Liver (tissue), 8 donors: ENCODE measurements at regions not wholly inside any gene's neighbourhood (a gene's known extent, or its start where the extent isn't known, plus 50 kb on each side); places are given as distances from the start of the nearest gene placed in this dataset.

ENCODE experiments used
- DNase-seq: peaks from one replicate; pipeline ENCODE4 v3.0.0-alpha.2; 2017; ENCODE audit warnings: low spot score
- H3K27ac ChIP-seq, 2 donors: one replicate each; pipeline ENCODE4 v1.7.0; 2013; ENCODE audit warnings: inconsistent platforms in 2 of 2, low read length in 2 of 2, control low read depth in 1 of 2, low read depth in 1 of 2, mild to moderate bottlenecking in 1 of 2
- H3K27me3 ChIP-seq, 4 donors: one replicate each; pipeline versions ENCODE4 v1.6.1 to v1.7.0; 2013; ENCODE audit warnings: low read length in 3 of 4, inconsistent platforms in 1 of 4, mild to moderate bottlenecking in 1 of 4, moderate library complexity in 1 of 4; ENCODE audit not compliant: control insufficient read depth in 4 of 4, insufficient read depth in 4 of 4
- H3K36me3 ChIP-seq, 4 donors: one replicate each; pipeline versions ENCODE4 v1.6.1 to v1.7.0; 2013; ENCODE audit warnings: low read length in 3 of 4, mild to moderate bottlenecking in 3 of 4, low read depth in 1 of 4, moderate library complexity in 1 of 4; ENCODE audit not compliant: control insufficient read depth in 4 of 4, insufficient read depth in 3 of 4
- H3K4me1 ChIP-seq, 4 donors: one replicate each; pipeline versions ENCODE4 v1.6.1 to v1.7.0; 2013; ENCODE audit warnings: low read length in 3 of 4, mild to moderate bottlenecking in 3 of 4, moderate library complexity in 1 of 4; ENCODE audit not compliant: control insufficient read depth in 4 of 4, insufficient read depth in 4 of 4
- H3K4me3 ChIP-seq, 3 donors: one replicate each; pipeline versions ENCODE4 v1.6.1 to v1.7.0; 2013; ENCODE audit warnings: low read length in 3 of 3, control low read depth in 1 of 3, low read depth in 1 of 3, mild to moderate bottlenecking in 1 of 3
- H3K9ac ChIP-seq, 2 donors: one replicate each; pipeline ENCODE4 v1.7.0; 2013; ENCODE audit warnings: low read length in 2 of 2, mild to moderate bottlenecking in 2 of 2, moderate library complexity in 2 of 2, control low read depth in 1 of 2, low read depth in 1 of 2
- H3K9me3 ChIP-seq, 4 donors: one replicate each; pipeline versions ENCODE4 v1.6.1 to v1.7.0; 2013; ENCODE audit warnings: low read length in 3 of 4; ENCODE audit not compliant: control insufficient read depth in 4 of 4
- EGR1 ChIP-seq, 2 donors: IDR thresholded peaks; 2 replicates each; pipeline ENCODE4 v1.6.1; 2016 to 2018; ENCODE audit warnings: antibody characterized with exemption in 2 of 2, low read depth in 2 of 2
- FOXA1 ChIP-seq: IDR thresholded peaks from 2 replicates; pipeline ENCODE4 v1.6.1; 2016; ENCODE audit warnings: antibody characterized with exemption
- FOXA2 ChIP-seq: IDR thresholded peaks from 2 replicates; pipeline ENCODE4 v1.6.1; 2016; ENCODE audit warnings: antibody characterized with exemption
- GABPA ChIP-seq, 2 donors: IDR thresholded peaks in 1 of 2; conservative IDR thresholded peaks in 1 of 2; 2 replicates each; pipeline ENCODE4 v1.6.1; 2016; ENCODE audit warnings: antibody characterized with exemption in 2 of 2, mild to moderate bottlenecking in 1 of 2, moderate library complexity in 1 of 2
- HNF4A ChIP-seq, 2 donors: conservative IDR thresholded peaks; 2 replicates each; pipeline ENCODE4 v1.6.1; 2016; ENCODE audit warnings: antibody characterized with exemption in 2 of 2, mild to moderate bottlenecking in 2 of 2
- HNF4G ChIP-seq: IDR thresholded peaks from 2 replicates; pipeline ENCODE4 v1.6.1; 2016; ENCODE audit warnings: antibody characterized with exemption
- JUND ChIP-seq, 2 donors: IDR thresholded peaks; 2 replicates each; pipeline ENCODE4 v1.6.1; 2016; ENCODE audit warnings: antibody characterized with exemption in 2 of 2
- NR2F2 ChIP-seq: IDR thresholded peaks from 2 replicates; pipeline ENCODE4 v1.6.1; 2016; ENCODE audit warnings: antibody characterized with exemption
- RAD21 ChIP-seq, 2 donors: IDR thresholded peaks; 2 replicates each; pipeline ENCODE4 v1.6.1; 2016; ENCODE audit warnings: antibody characterized with exemption in 2 of 2, mild to moderate bottlenecking in 2 of 2
- RXRA ChIP-seq, 2 donors: IDR thresholded peaks; 2 replicates each; pipeline ENCODE4 v1.6.1; 2017 to 2018; ENCODE audit warnings: antibody characterized with exemption in 2 of 2, mild to moderate bottlenecking in 1 of 2
- SP1 ChIP-seq: IDR thresholded peaks from 2 replicates; pipeline ENCODE4 v1.6.1; 2018; ENCODE audit warnings: antibody characterized with exemption, mild to moderate bottlenecking
- TAF1 ChIP-seq: conservative IDR thresholded peaks from 2 replicates; pipeline ENCODE4 v1.6.1; 2016; ENCODE audit warnings: antibody characterized with exemption, mild to moderate bottlenecking
- YY1 ChIP-seq: IDR thresholded peaks from 2 replicates; pipeline ENCODE4 v1.6.1; 2016; ENCODE audit warnings: antibody characterized with exemption, mild to moderate bottlenecking
- WGBS: extraction: QIAGEN DNeasy Blood & Tissue Kit; methylation state at CpG from one replicate; pipeline ENCODE4 v1.1.7; 2013; 5-methylcytosine and 5-hydroxymethylcytosine counted together
- TF ChIP-seq, protein P1 (sequence below): IDR thresholded peaks from 2 replicates; pipeline ENCODE4 v1.6.1; 2016; ENCODE audit warnings: antibody characterized with exemption
- TF ChIP-seq, protein P2 (sequence below): fragments of 150-350 bp; IDR thresholded peaks from 2 replicates; pipeline ENCODE4 v1.5.1; 2017; ENCODE audit warnings: improper control_type of control experiment, low read depth, low read length; ENCODE audit not compliant: missing input control
- TF ChIP-seq, protein P3 (sequence below): IDR thresholded peaks from 2 replicates; pipeline ENCODE4 v1.6.1; 2016; ENCODE audit warnings: antibody characterized with exemption
- TF ChIP-seq, protein P4 (sequence below): IDR thresholded peaks from 2 replicates; pipeline ENCODE4 v1.6.1; 2016; ENCODE audit warnings: antibody characterized with exemption, mild to moderate bottlenecking
- TF ChIP-seq, protein P5 (sequence below): IDR thresholded peaks from 2 replicates; pipeline ENCODE4 v1.6.1; 2016; ENCODE audit warnings: antibody characterized with exemption
- donor health status: healthy.
- donor health status: healthy.
- donor health status: healthy.
- donor health status: healthy.
- donor health status: healthy.

DNA sequence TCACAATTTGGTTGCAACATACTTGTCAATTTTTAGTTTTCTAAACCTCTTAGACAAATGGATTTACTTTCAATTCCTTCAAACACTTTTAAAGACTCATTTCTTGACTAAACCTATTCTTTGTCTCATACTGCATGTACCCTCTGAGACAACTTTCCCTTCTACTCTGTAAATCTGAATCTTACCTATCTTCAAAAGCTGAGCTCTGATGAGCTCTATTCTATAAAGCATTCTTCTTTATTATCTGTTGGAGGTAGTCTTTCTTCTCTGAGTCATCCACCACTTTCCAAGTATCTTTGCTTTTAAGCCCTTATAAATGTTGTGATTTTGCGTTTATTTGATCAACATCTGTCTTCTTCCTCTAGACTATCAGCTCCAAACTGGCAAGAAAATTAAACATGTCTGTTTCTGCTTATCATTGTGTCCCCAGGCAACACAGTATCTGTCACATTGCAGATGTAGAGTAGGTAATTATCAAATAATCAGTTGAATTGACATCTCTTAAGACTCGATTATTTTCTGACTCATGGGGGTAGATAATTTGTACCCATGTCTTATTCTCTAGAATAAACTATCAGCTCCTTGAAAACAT is 265.6 kb upstream of the FAR2 start (continued):
- TF ChIP-seq, protein P1, sequence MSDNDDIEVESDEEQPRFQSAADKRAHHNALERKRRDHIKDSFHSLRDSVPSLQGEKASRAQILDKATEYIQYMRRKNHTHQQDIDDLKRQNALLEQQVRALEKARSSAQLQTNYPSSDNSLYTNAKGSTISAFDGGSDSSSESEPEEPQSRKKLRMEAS: no peak

DNA sequence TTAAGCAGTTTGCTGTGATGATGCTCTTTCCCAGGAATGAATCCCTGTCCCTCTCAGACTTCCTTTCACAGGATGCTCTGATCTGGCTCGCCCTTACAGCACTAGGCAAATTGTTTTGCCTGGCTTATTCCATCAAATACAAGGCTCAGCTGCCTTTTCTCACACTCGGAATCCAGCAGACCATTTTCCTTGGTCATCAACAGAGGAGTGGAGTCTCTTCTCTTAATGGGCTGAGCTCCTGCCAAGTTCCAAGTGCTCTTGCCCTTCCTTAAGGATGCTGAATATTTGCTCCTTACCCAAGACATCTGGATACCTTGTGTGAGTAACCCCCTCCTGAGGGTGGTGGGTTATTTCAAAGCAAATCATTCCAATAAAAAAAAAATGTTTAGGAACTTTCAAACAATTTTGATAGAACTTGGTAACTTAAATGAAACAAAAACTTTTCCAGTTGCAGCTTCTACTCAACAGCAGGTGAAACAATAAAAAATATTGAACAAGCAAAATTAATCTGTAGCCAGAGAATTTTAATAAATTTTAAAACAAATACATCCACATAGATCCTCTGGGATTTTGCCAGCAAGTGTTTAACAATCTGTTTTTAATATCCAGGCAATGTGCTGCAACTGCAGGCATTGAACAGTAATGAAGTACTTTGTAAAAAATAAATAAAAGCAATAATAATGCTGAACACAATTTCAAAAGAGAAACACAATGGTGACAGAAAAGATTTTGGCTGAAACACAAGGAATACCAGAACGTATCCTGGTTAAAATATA is 264.0 kb upstream of the FAR2 start:
- no peak for DNase-seq
- Histone ChIP-seq H3K4me3 (no peak overlapping the region), H3K36me3 (no peaks in the 10 kb centered on the region), H3K9me3 (no peaks in the 10 kb centered on the region), H3K27me3 (no peaks in the 10 kb centered on the region), H3K4me1 (no peaks in the 10 kb centered on the region), H3K27ac (no peak overlapping the region), H3K9ac (no peak overlapping the region)
- TF ChIP-seq SP1 (no peak), EGR1 (IDR thresholded peaks at IDR 0.05; ENCODE audit: low read depth in 2 of 2) (no peak), RAD21 (IDR thresholded peaks at IDR 0.05) (no peak), GABPA (IDR thresholded peaks at IDR 0.05 in 1 of 2, conservative IDR thresholded peaks at IDR 0.05 in 1 of 2) (no peak), RXRA (IDR thresholded peaks at IDR 0.05) (no peak), FOXA1 (no peak), FOXA2 (no peak), HNF4A (conservative IDR thresholded peaks at IDR 0.05) (no peak), NR2F2 (no peak), YY1 (no peak), TAF1 (no peak), HNF4G (no peak), JUND (IDR thresholded peaks at IDR 0.05) (no peak)
- TF ChIP-seq, protein P2, sequence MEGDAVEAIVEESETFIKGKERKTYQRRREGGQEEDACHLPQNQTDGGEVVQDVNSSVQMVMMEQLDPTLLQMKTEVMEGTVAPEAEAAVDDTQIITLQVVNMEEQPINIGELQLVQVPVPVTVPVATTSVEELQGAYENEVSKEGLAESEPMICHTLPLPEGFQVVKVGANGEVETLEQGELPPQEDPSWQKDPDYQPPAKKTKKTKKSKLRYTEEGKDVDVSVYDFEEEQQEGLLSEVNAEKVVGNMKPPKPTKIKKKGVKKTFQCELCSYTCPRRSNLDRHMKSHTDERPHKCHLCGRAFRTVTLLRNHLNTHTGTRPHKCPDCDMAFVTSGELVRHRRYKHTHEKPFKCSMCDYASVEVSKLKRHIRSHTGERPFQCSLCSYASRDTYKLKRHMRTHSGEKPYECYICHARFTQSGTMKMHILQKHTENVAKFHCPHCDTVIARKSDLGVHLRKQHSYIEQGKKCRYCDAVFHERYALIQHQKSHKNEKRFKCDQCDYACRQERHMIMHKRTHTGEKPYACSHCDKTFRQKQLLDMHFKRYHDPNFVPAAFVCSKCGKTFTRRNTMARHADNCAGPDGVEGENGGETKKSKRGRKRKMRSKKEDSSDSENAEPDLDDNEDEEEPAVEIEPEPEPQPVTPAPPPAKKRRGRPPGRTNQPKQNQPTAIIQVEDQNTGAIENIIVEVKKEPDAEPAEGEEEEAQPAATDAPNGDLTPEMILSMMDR: no peak
- TF ChIP-seq, protein P3, sequence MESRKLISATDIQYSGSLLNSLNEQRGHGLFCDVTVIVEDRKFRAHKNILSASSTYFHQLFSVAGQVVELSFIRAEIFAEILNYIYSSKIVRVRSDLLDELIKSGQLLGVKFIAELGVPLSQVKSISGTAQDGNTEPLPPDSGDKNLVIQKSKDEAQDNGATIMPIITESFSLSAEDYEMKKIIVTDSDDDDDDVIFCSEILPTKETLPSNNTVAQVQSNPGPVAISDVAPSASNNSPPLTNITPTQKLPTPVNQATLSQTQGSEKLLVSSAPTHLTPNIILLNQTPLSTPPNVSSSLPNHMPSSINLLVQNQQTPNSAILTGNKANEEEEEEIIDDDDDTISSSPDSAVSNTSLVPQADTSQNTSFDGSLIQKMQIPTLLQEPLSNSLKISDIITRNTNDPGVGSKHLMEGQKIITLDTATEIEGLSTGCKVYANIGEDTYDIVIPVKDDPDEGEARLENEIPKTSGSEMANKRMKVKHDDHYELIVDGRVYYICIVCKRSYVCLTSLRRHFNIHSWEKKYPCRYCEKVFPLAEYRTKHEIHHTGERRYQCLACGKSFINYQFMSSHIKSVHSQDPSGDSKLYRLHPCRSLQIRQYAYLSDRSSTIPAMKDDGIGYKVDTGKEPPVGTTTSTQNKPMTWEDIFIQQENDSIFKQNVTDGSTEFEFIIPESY: no peak
- TF ChIP-seq, protein P4, sequence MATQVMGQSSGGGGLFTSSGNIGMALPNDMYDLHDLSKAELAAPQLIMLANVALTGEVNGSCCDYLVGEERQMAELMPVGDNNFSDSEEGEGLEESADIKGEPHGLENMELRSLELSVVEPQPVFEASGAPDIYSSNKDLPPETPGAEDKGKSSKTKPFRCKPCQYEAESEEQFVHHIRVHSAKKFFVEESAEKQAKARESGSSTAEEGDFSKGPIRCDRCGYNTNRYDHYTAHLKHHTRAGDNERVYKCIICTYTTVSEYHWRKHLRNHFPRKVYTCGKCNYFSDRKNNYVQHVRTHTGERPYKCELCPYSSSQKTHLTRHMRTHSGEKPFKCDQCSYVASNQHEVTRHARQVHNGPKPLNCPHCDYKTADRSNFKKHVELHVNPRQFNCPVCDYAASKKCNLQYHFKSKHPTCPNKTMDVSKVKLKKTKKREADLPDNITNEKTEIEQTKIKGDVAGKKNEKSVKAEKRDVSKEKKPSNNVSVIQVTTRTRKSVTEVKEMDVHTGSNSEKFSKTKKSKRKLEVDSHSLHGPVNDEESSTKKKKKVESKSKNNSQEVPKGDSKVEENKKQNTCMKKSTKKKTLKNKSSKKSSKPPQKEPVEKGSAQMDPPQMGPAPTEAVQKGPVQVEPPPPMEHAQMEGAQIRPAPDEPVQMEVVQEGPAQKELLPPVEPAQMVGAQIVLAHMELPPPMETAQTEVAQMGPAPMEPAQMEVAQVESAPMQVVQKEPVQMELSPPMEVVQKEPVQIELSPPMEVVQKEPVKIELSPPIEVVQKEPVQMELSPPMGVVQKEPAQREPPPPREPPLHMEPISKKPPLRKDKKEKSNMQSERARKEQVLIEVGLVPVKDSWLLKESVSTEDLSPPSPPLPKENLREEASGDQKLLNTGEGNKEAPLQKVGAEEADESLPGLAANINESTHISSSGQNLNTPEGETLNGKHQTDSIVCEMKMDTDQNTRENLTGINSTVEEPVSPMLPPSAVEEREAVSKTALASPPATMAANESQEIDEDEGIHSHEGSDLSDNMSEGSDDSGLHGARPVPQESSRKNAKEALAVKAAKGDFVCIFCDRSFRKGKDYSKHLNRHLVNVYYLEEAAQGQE: no peak
- TF ChIP-seq, protein P1: no peak
- TF ChIP-seq, protein P5, sequence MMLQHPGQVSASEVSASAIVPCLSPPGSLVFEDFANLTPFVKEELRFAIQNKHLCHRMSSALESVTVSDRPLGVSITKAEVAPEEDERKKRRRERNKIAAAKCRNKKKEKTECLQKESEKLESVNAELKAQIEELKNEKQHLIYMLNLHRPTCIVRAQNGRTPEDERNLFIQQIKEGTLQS: no peak
- 68% methylated on average over 3 of the region's 3 CpGs for WGBS
